Right lobe of liver (tissue), 6 donors: ENCODE measurements at regions not wholly inside any gene's neighbourhood (a gene's known extent, or its start where the extent isn't known, plus 50 kb on each side); places are given as distances from the start of the nearest gene placed in this dataset.

Source experiments
- ATAC-seq, 4 donors: fragments of 200-7000 bp; cut with Tn5 transposase; one replicate each; pipeline ENCODE4 v1.9.1; 2020; ENCODE audit warnings: mild to moderate bottlenecking in 4 of 4, moderate library complexity in 4 of 4
- DNase-seq, 3 donors: peaks; one replicate each; pipeline ENCODE4 v3.0.0-alpha.2; 2020
- H3K27ac ChIP-seq, 3 donors: fragments of 200-600 bp; one replicate each; pipeline ENCODE4 v1.8.0; 2022
- H3K27me3 ChIP-seq, 2 donors: fragments of 200-600 bp; one replicate each; pipeline ENCODE4 v1.8.0; 2022
- H3K36me3 ChIP-seq, 4 donors: fragments of 200-600 bp; sonication (generic) in 1 of 4; one replicate each; pipeline versions ENCODE4 v1.5.1 to v1.8.0; 2017 to 2022; ENCODE audit warnings: control low read depth in 1 of 4
- H3K4me1 ChIP-seq, 4 donors: fragments of 200-600 bp; sonication (generic) in 1 of 4; one replicate each; pipeline versions ENCODE4 v1.5.1 to v1.8.0; 2017 to 2022; ENCODE audit warnings: control low read depth in 1 of 4
- H3K4me3 ChIP-seq, 3 donors: fragments of 200-600 bp; one replicate each; pipeline ENCODE4 v1.8.0; 2022
- H3K9me3 ChIP-seq, 4 donors: fragments of 200-600 bp; sonication (generic) in 1 of 4; one replicate each; pipeline versions ENCODE4 v1.5.1 to v1.8.0; 2017 to 2022; ENCODE audit warnings: control low read depth in 1 of 4
- CTCF ChIP-seq, 4 donors: fragments of 200-600 bp in 3 of 4; fragments of 450-650 bp in 1 of 4; IDR thresholded peaks; one replicate each; pipeline versions ENCODE4 v1.5.1 to v1.8.0; 2016 to 2022; ENCODE audit warnings: antibody characterized with exemption in 4 of 4, mild to moderate bottlenecking in 2 of 4
- POLR2A ChIP-seq: fragments of 450-650 bp; IDR thresholded peaks from one replicate; pipeline ENCODE4 v1.6.1; 2017; ENCODE audit warnings: antibody characterized with exemption, mild to moderate bottlenecking
- WGBS: methylation state at CpG from one replicate; pipeline ENCODE4 v1.1.6; 2018; ENCODE audit warnings: low coverage, low lambda C conversion rate; ENCODE audit not compliant: insufficient coverage; ENCODE audit errors: missing lambda C conversion rate; 5-methylcytosine and 5-hydroxymethylcytosine counted together
- intact Hi-C, 2 donors: fragments of 100-400 bp; cut with DNase I; formaldehyde crosslinking; loops; one replicate each; pipeline versions ENCODE4 v1.11.2 to v1.14.1; 2022
- donor health status: DM: no; HTN: yes; CAD: no.
- donor health status: DM: no; HTN: no; CAD: no.
- donor health status: DM: no; HTN: no; CAD: no.
- donor health status: DM: no; HTN: yes; CAD: no.
- donor health status: DM: no; HTN: yes; CAD: no.

DNA sequence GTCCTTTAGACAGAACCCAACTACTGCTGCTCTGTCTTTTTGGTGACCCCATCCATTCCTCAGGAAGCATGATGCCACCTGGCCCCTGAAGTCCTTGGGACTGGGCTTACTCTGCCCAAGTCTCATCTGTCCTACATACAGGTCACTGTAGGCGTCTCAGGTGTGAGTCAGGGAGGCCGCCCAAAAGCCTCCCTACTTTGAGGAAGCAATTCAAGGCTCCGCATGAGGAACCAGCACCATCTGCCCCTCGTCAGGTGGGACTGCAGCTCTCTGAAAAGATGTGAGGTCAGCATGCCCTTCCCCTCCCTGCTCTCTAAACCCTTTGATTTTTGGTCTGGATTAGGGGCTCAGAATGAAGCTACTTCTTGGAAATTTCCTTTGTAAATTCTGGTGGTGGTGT, 354.8 kb downstream of the CXCL12 start:
- Histone ChIP-seq H3K4me3 (no peak overlapping the region), H3K36me3 (no peaks in the 10 kb centered on the region), H3K27ac (no peak overlapping the region), H3K4me1 (no peaks in the 10 kb centered on the region), H3K27me3 (no peaks in the 10 kb centered on the region), H3K9me3 (no peaks in the 10 kb centered on the region)
- TF ChIP-seq CTCF (IDR thresholded peaks at IDR 0.05) = no peak
- TF ChIP-seq POLR2A = no peak
- no CpG with 5 or more reads among the region's 4 CpGs for WGBS
- no peak for DNase-seq
- intact Hi-C loops = no loop called here
- no peak for ATAC-seq

DNA sequence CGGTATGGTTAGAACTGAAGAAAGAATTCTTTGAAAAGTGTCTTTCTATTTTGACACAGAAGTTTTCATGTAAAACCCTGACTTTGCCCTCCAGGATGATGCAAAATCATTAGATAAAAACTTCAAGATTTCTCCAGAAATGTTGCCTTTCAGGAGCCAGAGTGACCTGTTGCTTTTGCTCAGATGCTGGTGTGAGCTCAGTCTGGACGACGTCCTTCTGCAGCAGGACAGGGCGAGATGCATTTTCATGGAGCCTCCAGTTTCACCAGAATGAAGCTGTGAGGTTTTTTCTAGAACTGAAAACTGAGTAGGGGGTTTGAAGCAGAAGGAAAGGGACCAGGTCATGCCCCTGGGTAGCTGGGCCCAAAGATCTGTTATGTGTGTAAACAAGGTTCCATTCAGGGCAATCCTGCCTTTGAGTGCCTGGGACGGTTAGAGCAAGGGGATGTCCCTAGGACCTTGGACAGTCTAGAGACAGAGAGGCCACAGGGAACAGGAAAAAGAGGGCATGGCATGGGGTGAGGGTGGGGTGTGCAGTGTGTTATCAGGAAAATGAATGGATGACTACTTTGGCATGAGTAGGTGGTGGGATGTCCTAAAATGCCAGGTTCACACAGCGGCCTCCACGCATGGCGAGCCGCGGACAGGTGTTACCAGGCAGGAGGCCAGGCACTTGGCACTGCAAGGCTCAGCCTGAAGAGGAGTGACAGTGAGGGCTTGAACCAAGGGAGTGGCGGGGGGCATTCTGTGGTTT, 356.3 kb downstream of the CXCL12 start:
- no peak for DNase-seq
- intact Hi-C loops = no loop called here
- Histone ChIP-seq H3K4me3 (no peak overlapping the region), H3K27ac (no peak overlapping the region), H3K27me3 (no peaks in the 10 kb centered on the region), H3K9me3 (no peaks in the 10 kb centered on the region), H3K36me3 (no peaks in the 10 kb centered on the region), H3K4me1 (no peaks in the 10 kb centered on the region)
- 73% methylated on average over 9 of the region's 11 CpGs for WGBS
- TF ChIP-seq CTCF (IDR thresholded peaks at IDR 0.05) (no peak), POLR2A (no peak)
- ATAC-seq = no peak

DNA sequence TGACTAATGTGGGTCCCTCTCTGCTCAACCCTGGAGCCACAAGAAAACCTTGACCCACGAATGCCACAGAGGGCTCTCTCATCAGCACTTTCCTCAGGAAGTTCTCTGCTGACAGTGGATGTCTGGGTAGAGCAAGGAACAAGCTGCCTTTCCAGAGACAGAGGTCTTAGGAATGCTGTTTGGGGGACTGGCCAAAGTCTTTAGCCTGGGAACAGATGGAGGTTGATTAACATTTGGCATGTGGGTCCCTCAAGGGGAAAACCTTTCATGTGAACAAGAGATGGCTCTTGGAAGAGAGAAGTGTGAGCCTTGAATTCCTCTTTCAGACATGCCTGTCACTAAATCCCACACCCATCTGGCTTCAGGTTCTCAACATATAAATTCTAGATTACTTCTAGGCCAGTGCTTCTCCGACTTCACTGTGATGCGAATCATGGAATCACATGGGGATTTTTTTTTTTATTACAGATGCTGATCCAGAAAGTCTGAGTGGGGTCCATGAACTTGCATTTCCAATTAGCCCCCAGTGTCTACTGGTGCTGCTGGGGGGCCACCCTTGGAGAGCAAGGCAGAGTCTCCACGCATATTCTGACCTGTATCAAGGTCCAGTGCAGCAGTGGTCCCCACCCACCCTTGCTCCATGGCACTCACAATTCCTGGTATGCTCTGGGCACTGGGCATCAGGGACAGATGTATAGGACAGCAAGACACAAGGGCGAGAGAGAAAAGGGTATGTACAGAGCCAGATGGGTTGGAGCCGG, 360.4 kb downstream of the CXCL12 start:
- DNase-seq = no peak
- no peak for TF ChIP-seq POLR2A
- TF ChIP-seq CTCF (IDR thresholded peaks at IDR 0.05) = no peak
- H3K4me1 ChIP-seq = no peaks in the 10 kb centered on the region
- no peaks in the 10 kb centered on the region for H3K27me3 ChIP-seq
- no peak overlapping the region for H3K4me3 ChIP-seq
- no peaks in the 10 kb centered on the region for H3K36me3 ChIP-seq
- 79% methylated on average over 4 of the region's 6 CpGs for WGBS
- intact Hi-C loops = no loop called here
- no peak for ATAC-seq
- no peak overlapping the region for H3K27ac ChIP-seq
- H3K9me3 ChIP-seq = no peaks in the 10 kb centered on the region

GRCh38 chr10:44023517-44023916, 361.4 kb downstream of the CXCL12 start:
- no peak for ATAC-seq
- DNase-seq = no peak
- intact Hi-C loops = no loop called here
- Histone ChIP-seq H3K36me3 (no peaks in the 10 kb centered on the region), H3K4me3 (no peak overlapping the region), H3K4me1 (no peaks in the 10 kb centered on the region), H3K9me3 (no peaks in the 10 kb centered on the region), H3K27me3 (no peaks in the 10 kb centered on the region), H3K27ac (no peak overlapping the region)
- WGBS = 47% methylated on average over 4 of the region's 5 CpGs
- TF ChIP-seq POLR2A = no peak
- no peak for TF ChIP-seq CTCF (IDR thresholded peaks at IDR 0.05)
